ENCODE measurements at regions not wholly inside any gene's neighbourhood (a gene's known extent, or its start where the extent isn't known, plus 50 kb on each side); places are given as distances from the start of the nearest gene placed in this dataset.
"Not testable (repeated sequence)": the region's sequence is repeated elsewhere in the genome, so short reads cannot be mapped to it uniquely, and the experiment has no call there.

DNA sequence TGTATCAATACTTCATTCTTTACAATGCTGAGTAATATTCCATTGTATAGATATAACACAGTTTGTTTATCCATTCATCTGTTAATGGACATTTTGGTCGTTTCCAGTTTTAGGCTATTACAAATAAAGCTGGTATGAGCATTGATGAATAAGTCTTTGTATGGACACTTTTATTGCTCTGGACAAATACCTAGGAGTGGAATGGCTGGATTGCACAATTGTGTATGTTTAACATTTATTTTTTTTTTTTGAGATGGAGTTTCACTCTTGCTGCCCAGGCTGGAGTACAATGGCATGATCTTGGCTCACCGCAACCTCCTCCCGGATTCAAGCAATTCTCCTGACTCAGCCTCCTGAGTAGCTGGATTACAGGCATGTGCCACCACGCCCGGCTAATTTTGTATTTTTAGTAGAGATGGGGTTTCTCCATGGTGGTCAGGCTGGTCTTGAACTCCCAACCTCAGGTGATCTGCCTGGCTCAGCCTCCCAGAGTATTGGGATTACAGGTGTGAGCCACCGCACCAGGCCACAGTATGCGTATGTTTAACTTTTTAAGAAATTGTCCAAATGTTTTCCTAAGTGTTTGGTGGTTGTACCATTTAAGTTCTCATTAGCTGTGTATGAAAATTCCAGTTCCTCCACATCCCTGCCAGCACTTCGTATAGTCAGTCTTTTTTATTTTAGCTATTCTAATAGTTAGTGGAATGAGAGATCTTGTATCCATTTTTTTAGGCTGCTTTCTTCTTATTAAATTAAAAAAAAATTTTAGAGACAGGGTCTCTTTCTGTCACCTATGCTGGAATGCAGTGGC lies 194.9 kb upstream of the HAAO start:
- no peak for DNase-seq

DNA sequence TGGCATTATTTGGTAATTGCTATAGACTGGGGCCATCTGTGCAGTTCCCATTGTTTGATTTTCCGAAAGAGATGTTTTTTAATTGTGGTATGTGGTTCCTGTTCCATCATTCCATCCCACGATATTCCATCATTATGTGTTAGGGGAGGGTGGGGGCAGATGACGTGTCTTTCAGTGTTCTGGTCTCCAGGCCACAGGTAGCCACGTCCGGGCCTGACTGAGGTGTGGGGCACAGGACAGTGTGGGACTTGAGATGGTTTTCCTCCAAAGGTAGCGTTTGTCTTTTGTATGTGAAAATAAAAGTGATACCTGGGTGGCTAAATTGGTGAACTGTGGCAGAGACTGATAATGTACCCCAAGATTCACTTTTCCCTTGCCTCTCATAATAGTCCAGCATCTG lies 192.2 kb upstream of the HAAO start:
- no peak for DNase-seq

DNA sequence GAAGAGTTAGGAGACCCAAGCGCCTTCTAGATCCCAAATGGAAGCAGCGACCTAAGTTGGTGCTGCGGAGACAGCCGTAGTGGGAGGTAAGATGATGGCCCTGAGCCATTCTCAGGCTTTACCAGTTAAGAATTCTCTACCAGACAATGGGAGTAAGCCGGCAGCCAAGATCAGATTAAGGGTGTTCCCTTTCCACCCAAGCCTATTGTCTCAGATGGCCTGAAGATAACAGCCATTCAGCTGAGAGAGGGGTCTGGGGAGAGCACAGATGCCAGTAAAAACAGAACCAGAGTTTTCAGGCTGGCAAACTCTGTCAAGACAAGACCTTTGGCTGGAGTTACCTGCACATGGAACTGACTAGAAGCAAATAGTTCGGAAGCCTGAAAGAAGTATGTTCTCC lies 191.7 kb upstream of the HAAO start:
- no peak for DNase-seq

DNA sequence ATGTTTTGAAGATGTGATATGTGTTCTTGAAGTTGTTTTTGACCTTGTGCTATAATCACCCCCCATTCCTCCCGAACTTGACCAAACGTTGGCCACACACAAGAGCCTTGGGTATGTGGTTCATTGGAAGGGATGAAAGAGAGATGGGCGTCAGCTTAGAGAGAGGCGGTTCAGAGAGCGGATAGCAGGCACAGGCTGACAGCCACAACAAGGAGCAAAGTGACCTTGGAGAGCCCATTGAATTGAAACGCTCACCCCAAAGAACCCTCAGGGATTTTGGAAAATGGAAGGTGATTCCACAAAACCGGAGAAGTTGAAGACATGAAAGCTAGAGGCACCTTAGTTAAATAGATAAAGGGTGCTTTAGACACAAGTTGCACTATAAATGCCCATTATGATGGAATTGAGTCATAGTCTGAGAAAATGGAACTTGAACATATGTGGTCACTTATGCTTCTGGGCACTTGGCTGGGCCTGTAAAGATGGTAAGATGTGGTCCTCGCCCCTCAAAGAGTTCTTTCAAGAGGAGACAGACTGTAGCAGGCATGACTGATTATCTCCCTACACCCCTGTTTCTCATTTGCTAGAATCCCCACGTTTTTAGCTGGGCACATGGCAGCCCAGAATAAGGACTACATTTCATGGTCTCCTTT lies 188.5 kb upstream of the HAAO start:
- no peak for DNase-seq

DNA sequence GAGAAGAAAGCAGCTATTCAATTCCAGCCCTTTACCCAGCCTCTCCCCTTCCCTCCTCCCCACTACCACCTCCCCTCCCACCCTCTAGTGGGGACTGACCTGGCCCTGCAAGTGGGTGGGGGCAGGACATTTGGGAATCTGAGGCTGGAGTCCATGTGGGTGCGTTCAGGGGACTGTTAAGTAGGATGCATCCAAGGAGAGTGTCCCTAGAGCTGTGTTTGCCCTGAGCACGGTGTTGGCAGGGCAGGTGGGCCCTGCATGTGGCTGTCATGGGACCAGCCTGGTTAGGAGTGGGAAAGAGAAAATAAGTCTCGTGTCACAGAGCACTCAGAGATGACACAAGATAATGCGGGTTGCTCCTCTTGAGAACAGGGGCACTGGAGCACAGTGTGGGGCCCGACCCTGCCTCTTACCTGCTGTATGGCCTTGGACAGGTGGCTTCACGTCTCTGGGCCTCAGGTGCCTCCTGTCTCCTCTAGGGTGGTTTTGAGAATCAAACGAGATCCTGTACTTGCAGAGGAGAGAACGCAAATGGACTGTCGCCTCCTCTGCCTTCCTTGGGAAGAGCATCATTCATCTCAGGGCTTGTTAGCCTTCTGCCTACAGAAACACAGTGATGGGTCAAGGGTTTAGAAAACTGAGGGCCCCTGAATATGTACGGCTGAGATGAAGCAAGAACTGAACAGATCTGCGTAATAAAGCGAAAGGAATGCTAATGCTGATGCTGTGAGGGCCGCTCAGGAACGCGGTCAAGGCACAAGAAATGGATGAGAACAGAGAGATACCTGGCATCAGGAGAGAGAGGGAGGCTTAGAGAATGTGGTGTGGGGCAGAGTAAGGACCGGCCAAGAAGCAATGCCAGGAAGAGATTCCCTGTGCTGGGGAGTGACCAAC lies 187.7 kb upstream of the HAAO start:
- DNase-seq, result no peak

DNA sequence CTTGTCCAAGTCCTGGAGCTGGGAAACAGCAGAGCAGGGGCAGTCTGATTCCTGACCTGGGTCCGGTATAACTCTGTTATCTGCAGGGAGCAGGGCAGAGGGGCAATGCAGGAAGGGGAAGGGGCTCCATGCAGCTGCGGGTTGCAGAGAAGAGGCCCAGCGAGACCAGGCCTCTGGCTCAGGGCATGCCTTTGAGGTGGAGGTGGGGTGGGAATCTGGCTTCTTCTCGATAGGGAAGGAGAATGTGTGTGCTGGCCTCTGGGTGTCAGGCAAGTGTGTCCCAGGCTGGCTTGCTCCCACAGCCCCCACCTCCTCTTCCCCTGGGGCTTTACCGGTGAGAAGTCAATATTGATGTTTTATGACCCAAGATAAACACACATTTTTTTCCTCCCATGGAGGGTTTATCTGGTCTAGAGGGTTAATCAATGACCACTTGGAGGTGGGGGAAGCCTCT lies 187.1 kb upstream of the HAAO start:
- no peak for DNase-seq

DNA sequence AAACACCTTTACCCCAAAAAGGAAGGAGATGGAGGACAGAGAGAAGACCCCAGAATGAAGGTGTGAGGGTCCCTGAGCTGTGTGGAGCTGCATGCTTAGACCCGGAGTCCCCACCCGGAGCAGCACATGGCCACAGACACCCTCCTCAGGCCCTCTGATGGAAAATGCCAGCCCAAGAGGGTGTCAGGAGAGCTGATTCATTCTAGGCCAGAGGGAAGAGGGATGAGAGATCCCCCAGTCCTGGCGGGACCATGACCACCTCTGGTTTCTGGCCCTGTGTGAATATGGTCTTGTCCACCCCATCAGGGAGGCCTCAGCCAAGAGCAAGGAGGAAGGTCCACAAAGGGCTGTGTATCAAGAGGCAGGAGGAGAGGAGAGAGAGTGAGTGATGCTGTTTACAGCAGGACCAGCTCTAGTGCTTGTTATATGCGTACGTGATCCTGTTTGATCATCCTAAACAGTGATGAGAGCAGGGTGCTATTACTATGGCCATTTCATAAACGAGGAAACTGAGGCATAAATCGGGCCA lies 186.6 kb upstream of the HAAO start:
- no peak for DNase-seq

DNA sequence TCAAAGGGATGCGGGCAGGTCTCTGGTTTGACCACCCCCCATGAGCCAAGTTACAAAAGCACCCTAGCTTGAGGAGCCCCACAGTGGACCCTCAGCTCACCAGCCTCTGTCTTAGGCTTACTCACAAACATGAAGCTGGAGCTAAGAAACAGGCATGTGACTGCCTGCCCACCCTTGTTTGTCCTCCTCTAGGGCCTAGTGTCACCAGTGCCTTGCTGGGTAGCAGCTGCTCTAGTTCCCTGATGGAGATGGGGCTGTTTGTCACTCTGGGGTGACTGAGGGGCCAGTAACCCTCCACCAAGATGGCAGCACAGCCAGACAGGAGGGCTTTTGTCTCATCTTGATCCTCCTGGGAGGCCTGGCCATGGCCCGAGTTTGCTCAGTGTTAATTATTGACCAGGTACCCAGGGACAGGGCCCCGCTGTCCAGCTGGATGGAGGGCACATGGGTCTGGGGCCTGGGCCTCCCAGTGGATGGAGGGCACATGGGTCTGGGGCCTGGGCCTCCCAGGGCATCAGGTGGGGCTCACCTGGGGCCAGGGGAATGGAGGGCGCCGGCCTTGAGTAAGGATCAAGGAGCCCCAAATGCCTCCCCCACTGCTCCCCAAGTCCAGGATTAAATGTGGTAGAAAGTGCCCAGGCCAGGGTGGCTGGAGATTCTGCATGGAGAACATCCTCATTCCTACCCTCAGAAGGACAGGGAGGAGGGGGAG lies 185.9 kb upstream of the HAAO start:
- no peak for DNase-seq

DNA sequence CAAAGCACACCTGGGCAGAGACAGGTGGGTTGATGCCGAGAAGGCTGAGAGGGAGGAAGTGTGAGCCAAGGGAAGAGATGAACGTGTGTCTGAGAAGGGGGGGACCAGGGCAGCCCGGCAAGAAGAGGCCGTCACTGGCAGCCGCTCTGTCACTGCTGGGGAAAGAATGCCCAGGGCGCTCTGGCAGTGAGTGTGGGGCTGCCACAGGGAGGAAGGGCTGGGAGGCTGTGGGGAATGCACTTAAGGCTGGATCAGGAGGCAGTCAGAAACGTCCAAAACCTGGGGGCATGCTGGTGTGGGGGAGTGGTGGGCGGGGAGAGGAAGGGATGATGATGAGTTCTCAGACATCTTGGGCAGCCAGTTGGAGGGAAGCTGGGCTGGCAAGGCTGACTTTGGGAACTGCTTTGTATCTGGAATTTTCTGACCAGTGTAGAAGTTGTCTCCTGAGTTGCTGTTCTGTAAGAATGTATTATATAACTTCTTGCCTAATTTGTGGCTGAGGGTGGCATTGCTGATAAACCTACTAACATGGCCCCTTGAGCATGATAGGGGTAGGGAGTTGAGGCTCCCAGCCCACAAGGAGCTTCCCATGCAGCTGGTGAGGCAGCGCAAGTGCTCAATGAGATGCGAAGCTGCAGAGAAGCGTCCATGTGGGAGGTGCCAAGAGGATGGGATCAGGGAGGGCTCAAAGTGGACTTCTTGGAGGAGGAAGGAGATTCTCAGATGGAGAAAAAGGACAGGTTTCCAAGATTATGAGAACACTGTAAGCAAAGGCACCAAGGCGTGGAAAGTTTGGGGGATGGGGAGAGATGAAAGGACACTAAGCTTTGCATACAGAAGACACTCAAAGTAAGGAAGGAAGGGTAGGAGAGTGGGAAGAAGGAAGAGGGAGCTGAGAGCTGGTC lies 185.1 kb upstream of the HAAO start:
- DNase-seq, result no peak

DNA sequence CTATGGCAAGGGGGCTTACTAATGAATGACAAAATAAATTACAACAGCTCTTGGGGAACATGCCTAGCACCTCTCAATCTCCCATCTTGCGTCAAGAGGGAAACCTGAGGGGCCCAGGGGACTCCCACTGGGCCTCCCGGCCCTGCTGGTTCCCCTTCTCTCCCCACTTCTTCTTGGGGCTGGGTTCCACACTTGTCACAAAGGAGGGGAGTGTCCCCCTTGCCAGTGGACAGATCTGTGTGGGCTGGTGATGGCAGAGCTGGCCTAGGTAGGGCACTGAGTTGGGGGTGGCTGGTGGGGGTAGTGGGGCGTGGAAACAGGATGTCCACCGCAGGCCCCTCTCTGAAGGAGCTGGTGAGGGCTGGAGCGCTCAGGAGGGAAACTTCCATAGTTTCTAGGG lies 184.0 kb upstream of the HAAO start:
- DNase-seq, result no peak

DNA sequence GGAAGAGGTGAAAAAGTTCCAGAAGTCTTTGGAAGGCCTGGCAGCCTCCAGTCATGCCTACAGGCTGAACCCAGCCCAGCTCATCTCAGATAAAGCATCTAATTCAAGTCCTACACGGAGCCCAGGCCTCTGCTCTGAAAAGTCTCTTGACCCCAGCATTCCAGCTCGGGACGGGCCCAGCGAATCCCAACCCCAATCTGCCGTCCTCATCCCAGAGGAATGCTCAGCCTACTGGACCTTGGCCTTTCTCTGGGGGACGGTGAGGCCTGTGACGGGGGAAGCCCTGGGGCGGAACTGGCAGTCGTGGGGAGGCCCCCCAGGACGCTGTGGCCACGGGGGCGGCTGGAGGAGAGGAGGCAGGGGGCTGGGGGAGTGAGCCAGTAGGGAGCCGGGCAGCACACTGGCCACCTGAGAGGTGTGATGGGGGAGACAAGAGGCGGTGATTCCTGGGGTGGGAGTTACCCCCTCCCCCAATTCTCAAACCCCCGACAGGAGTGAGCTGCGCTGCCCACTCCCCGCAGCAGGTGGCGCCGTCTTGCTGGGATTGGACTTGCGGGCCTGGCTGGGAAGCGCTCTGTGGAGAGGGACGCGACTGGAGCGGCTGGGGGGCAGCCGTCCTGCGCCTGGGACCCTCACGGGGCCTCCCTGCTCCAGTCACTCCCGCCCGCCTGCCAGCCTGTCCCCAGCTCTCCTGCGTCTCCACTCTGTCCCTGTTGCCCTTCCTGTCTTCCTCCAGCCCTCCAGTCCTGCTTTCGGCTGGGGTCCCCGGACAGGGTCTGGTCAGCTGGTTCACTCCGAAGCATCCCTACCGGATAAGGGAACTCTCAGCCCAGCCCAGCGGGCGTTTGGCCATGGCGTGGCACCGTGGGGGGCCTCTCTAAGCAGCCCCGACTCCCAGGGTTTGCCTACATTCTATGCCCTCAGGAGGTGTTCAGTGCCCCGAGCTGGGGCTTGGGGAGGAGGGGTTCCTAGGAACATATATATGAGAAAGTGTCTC lies 182.6 kb upstream of the HAAO start:
- DNase-seq, result no peak

DNA sequence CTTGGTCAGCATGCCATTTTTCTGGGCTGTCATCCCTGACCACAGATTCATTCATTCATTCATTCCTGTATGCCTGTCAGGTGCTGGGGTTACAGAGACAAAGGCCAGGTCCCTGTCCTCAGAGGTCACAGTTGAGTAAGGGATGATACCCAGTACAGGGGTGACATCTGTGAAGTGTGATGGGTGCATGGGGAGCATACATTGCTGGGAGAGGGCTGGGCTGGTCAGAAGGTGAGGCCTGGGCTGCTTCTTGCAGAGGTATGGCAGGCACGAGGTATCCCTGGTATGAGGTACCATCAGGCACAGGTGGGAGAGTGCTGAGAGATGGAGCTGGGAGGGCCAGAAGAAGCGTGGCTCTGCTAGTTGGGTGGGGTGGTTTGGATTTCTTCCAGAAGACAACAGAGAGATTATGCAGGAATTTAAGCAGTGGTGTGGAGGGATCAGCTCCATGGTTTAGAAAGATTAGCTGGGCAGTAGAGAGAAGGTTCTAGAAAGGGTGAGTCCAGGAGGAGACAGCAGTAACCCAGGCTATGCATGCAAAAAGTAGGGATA lies 181.9 kb upstream of the HAAO start:
- no peak for DNase-seq

DNA sequence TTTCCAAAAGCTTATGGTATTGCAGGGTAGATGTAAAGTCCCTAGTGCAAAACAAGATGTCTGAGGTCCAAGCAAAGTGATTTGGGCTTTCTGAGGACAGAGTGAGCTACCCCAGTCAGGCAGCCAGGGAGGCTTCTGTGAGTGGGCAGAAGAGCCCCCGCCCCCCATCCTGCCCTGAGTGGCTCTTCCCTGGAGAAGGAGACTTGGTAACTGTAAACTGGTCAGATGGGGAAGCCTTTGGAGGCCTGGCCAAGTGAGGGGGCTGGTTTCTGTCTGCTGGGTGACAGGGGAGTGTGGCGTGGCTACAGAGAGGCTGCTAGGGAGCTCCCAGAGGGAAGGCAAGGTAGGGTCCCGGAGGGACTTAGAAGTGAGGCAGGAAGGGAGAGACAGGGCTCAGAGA lies 181.3 kb upstream of the HAAO start:
- no peak for DNase-seq

DNA sequence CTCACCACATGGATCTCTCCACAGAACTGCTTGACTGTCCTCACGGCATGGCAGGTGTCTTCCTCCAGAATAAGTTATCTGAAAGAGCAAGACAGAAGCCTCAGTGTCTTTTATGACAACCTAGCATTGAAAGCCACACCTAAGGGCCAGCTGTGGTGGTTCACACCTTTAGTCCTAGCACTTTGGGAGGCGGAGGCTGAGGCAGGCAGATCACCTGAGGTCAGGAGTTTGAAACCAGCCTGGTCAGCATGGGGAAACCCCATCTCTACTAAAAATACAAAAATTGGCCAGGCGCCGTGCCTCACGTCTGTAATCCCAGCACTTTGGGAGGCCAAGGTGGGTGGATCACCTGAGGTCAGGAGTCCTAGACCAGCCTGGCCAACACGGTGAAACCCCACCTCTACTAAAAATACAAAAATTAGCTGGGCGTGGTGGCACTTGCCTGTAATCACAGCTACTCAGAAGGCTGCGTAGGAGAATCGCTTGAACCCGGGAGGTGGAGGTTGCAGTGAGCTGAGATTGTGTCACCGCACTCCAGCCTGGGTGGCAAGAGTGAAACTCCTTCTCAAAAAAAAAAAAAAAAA lies 180.6 kb upstream of the HAAO start:
- not testable (repeated sequence) for DNase-seq

DNA sequence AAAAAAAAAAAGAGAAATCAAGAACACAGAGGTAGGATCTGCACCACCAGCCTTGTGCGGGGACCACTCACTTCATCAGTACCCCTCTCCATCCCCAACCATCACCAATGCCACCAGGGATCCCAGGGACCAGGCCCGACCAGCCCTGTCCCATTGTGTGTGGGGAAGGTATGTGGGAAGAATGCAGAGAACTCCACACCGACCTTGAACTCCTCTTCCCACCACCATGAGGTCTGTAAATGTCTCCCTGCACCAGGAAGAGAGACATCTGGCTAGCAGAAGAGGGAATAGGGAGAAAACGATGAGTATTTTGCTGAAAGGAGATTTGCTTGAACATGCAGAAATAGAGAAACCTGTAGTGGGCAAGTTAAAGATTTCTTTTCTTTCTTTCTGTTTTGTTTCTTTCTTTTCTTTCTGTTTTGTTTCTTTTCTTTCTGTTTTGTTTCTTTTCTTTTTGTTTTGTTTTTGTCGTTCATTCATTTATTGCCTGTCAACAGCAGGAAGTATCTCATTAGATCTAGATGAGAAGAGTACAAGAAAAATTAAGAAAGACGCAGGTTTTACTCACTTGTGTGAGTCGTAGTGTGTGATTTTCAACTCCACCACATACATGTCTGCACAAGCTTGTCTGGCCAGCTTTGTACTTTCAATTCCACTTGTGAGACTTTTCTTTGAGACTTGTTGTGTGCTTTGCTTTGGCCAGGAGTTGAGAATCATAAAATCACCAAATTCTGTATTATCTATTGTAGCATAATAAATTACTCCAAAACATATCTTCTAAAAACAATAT lies 179.8 kb upstream of the HAAO start:
- DNase-seq, result no peak

DNA sequence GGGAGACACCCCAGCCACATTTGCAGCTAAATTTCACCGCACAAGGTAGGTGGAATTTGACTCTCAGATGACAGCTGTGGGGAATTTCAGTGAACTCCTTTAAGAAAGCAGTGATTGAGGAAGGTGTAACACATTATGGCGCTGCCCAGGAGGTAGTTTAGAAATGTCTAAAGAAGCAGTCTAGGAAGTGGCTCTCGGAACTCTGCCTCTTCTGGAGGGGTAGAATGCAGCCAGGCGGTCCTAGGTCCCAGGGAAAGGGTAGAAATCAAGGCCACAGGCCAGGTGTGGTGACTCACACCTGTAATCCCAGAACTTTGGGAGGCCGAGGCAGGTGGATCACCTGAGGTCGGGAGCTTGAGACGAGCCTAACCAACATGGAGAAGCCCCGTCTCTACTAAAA lies 179.0 kb upstream of the HAAO start:
- no peak for DNase-seq

DNA sequence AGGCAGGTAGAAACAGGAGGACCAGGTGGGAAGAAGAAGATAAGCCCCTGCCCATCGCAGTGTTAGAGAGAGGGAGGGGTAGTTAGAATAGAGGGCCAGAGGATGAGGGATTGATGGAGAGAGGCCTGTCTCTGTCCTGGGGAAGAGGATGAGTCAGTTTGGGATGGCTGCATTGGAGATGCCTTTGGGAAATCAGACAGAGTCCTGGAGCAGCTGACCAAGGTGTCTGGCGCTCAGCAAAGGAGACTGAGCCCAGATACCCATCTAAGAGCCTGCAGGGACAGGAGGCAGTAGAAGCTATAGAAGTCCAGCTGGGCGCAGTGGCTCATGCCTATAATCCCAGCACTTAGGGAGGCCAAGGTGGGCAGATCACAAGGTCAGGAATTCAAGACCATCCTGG lies 177.8 kb upstream of the HAAO start:
- no peak for DNase-seq
